ENCODE measurements at regions not wholly inside any gene's neighbourhood (a gene's known extent, or its start where the extent isn't known, plus 50 kb on each side); places are given as distances from the start of the nearest gene placed in this dataset.
"Not testable (repeated sequence)": the region's sequence is repeated elsewhere in the genome, so short reads cannot be mapped to it uniquely, and the experiment has no call there.

DNA sequence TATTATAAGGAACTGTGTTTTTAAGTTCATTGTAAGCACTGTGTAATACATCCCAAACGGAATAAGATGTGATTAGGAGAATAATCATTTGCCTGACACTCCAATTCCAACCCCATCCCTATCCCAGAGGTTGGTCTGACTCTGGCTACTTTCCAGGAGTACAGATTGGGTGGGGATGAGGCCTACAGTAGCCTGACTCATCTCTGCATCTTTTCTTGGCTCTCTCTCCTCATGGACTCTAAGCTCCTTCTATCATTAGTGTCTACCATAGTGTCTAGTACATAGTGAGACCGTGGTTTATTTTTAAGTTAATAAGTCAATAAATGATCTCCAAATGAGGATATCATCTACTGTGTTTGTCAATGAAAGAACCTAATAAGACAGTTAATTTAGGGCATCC is 92.2 kb upstream of the CNKSR3 start:
- no peak for DNase-seq

DNA sequence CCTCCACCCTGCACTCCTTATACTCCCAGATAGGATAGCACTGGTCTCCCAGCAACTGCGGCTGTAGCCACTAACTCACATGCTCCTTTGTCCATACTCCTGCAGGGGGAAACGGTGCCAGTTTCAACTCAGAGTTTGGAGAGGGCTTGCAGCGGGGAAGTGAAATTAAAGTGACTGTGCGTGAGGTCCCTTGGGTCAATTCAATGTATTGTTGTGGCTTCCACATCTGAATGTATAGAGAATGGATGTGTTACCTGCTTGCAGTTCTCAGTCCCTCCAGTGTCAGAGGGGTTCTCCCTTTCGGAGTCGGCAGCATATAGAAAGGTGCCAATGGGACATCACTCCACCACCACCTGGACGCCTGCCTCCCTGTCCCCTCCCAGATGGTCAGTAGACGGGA is 93.6 kb upstream of the CNKSR3 start:
- DNase-seq, result no peak

DNA sequence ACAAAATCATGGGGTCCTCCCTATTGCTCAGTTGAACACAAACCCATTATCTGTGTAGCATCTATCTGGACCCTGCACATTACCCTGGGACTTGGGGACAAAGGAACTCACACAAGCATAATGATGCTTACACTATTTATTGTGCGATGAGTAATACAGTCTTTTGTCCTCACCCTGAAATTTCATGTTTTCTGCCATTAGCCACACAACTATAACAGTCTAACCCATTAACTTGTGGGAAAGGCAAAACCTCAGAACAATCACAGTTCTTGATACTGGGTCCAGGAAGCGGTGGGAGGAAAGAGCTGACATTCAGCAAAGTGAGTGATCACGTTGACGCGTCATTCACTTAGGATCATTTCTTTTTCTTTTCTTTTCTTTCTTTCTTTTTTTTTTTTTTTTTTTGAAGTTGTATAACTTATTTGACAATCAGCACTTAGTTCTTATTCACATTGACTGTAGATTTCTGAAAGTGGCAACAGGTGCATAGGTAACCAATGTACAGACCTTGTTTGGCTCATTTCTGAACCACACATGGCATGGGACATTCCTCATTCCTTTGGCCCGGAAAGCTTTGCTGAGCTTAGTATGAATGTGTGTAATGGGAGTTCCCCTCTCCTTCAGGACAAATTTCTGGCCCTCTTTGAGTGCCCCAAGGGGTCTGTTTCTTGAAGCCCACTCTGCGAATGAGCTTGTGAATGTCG is 94.8 kb upstream of the CNKSR3 start:
- DNase-seq, result no peak

DNA sequence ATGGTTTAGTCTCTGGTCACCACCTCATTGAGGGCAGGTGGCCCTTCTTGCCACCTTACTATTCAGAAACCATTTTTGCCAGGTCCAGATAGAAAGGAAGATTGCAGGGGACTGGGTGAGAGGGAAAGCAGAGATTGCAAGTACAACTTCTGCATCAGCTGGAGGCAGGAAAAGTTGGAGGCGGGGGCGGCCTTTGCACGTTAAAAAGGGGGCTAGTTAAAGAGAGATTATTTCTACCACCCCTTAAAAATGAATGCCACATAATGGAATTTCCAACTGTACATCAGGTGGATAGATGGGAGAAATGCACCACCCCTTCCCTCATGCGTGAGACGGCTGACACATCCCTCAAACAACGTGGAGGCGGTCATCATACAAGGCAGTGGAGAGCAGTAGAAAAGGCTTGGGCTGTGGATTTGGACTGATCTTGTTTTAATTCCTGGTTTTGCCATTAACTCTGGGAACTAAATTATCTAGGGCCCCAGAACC is 95.4 kb upstream of the CNKSR3 start:
- no peak for DNase-seq

DNA sequence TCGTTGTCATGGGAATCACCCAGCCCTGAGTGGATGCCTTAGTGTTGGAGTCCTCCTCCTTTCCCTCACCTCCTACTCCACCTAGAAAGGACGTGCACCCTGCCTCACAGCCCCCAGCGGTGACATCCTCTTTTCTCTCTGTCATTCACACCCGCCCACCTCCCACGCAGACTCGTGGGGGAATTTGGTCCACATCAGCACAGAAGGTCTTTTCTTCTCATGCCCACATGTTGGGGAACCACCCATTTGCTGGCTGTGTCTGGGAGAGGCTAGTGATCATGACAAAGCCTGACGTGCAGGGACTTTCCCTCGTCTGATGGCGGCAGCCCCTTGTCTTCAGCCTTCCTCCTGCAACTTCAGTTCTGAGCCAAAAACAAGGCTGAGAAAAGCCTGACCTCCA is 96.0 kb upstream of the CNKSR3 start:
- no peak for DNase-seq

DNA sequence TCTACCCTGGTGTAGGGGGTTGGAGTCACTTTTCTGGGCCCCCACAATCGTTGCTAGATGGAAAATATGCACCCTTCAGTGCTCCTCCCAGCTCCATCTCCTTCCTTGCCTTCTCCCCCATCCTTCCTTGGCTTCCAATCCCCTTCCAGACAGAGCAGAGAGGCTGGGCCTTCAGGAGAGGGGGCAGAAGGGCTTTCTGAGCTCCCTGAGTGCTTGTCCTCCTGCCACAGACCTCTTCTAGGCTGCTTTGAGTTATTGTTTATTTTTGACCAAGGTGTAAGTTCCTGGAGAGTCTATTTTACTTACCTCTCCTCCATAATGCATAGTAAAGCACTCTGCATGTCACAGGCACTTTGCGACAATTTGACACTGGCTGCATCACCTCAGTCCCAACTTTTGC is 96.4 kb upstream of the CNKSR3 start:
- no peak for DNase-seq

DNA sequence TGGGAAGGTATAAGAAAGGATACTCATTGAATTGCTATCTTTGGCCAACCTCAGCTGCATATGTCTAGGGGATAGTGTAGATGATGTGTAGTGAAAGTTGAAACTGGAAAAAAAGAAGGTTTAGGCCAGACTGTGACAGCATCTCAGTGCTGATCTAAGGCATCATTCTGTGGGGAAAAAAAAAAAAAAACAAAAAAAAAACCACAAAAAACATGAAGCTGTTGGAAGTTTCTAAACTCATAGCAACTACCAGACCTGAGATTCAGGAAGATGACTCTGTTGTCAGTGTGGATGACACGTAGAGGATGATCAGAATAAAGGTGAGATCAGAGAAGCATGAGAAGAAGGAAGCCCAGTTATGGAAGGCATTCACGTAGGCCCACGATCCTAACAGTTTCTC is 100.8 kb upstream of the CNKSR3 start:
- DNase-seq, result no peak

DNA sequence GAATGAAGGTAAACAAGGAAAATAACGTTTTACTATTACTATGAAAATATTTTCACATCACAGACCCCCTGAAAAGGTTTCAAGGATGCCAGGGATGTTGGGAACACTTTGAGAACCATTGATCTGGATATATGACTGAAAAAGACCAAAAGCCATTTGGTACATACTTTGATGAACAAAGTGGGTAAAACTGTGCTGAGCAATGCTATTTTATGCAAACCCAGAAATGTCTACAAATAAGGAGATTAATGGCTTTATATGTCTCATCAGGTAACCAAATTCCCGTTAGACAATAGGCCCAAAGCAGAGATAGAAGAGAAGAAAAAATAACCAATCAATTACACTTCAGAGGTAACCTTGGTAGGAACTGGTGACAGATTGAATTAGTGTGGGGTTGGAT is 101.4 kb upstream of the CNKSR3 start:
- no peak for DNase-seq

DNA sequence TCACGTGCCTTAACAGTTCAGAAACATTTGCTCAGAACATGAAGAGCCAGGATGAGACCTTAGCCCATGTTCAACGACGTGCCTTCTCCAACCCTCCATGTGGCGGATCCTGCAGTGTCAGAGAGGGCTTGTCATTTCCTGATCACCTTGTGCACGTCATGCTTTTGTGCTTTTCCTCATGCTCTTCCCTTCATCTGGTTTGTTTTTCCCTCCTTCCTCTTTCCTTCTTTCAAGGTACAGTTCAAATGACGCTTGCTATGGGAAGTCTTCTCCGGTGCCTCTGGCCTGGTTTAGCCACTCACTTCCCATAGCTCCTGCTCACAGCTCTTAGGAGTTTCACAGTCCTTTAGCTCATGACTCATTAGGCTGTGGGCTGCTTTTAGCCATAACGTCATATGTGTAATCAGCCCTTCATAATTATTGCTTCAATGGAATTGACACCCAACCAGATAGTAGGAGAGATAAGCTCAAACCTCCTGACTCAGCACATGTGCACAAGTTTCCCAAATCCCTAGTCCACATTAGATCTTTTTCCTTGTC is 102.7 kb upstream of the CNKSR3 start:
- DNase-seq, result no peak

DNA sequence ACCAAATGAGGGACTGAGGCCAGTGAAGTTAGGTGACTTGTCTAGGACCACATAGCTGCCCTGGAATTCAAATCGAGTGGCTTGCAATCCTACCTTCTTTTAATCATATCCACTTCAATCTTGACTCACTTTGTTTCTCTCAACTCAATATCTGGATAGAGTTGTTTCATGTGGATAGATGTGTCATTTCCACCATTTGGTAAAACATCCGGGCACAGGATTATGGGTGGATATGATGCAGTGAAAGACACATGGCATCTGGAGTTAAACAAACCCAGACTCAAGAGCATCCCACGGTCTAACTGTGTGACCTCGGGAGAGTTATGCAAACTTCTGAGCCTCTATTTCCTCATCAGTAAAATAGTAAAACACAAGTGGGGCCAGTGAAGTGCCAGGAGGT is 103.6 kb upstream of the CNKSR3 start:
- no peak for DNase-seq

DNA sequence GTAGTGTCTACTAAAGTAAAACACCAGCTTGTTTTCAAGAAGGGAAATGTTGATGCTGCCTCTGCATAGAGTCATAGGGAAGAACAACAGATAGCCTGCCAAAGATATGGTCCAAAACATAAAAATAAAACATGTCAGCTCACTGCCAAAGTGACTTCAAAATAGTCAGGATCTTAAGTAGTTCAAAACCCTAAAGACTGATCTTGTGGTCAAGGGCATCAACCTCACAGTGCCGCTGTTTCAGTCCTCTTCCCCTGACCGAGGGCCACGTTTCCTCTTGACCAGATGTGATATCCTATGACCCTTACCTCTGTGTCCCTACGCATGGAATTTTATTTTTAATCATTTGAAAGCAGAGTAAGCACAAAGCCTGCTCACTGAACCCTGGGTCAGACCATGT is 104.2 kb upstream of the CNKSR3 start:
- no peak for DNase-seq

DNA sequence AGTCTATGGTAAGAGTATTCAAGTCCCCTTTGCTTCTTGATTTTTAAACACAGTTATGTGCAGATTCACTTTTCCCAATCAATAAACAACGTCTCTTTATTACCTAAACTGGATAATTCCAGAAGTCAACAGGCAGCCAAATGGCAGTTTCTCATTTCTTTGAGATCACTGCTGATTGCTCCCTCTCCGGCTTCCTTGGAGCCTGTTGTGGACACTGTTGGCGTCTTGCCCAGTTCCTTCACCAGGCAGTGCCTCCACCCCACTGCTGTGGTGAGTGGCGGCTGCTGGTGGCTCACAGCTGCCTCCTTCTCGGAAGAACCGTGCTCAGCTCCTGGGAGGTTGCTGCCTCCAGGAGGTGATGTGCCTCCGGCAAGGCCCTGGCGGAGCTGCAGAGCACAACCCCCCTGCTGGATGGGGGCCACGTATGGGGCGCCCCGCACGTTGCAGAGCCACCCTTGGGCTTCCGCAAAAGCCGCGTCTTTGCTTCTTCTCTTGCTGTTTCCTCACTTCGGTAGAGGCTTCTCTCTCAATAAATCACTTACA is 105.1 kb upstream of the CNKSR3 start:
- DNase-seq, result no peak

DNA sequence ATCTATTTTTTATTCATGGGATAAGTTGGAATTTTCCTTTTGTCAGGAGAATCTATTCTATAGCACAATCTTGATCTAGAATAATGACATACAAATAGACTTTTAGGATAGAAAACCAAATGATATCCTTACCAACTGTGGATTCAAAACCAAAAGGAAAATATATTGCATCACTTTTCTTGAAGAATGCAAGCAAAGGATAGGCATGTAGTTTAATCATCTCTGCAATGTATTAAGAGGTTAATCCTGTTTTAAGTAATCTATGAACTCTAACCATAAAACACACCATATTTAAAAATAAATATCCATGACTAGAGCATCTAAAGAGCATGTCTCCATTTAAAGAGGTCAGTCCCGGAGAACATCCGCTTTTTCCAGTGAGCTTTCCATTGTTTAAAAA is 106.7 kb upstream of the CNKSR3 start:
- no peak for DNase-seq

DNA sequence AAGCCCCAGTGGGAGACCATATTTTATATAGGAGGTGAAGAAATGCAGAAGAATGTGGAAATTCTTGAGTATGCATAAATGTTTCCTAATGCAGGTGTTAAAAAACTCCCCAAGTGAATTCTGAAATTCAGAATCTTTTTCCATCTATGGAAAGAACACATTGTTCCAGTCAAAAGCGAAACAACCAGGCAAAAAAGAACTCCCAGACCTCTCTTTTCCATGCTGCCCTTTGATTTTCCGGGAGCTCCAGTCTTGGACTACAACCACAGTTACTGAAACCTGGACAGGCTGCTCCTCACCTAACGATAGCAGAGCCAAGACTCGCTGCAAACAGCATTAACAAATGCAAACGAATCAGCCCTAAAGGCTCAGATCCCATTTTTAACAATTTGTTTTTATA is 108.7 kb upstream of the CNKSR3 start:
- DNase-seq, result no peak

DNA sequence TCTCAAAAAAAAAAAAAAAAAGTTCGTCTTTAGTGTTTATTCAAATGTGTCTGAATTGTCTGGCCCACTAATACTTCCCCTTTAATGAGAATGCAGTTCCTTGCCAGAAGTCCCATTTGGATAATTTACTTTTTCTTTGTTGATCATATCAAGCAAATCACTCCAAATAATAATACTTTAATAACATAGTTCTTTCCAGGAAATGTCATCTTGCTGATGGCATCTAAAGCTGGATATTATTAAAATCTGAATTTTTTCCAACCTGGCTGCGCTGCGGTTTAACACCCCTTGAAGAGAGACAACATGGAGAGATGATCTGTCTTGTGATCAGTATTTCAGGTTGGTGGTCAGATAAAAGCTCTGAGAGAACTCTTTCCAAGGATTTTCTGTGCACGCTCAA is 111.2 kb upstream of the CNKSR3 start:
- DNase-seq, result no peak

DNA sequence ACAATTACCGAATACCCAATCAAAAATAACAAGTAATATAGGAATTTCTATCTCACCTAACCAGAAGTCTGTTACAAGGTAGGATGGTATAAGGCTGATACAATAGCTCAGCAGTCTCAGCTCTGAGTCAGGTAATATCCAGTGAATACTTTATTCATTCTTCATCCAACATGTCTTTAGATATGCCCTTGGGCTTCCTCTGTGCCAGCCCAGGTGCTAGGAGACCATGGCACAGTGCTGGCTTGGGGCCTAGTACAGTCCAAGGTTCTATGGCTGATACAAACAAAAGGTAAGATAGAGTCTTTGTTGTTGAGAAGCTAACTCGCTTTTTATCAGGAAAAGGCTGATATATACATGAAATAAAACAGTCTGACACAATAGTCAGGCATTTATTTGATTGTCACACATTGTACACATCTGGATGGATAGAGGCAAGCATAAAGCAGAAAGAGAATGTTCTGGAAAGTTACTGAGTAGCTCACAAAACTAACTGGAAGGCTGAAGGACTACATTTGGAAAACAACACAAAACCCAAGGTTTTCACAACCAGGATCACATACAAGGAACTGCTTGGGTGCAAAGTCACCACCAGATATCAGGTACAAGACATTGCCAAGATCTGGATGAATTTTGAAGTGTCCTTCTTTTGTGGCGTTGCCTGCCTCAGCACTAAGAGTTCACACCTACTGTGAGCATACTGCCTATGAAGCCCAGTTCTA is 110.4 kb upstream of the SCAF8 start:
- DNase-seq, result no peak

DNA sequence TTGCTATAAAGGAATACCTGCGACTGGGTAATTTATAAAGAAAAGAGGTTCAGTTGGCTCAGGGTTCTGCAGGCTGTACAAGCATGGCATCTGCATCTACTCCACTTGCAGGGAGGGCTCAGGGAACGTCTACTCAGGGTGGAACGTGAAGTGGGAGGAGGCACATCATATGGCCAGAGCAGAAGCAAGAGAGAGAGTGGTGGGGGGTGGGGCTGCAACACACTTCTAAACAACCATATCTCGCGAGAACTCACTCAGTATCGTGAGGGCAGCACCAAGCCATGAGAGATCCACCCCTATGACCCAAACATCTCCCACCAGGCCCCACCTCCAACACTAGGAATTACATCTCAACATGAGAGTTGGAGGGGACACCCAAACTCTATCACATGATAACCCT is 109.8 kb upstream of the SCAF8 start:
- no peak for DNase-seq

DNA sequence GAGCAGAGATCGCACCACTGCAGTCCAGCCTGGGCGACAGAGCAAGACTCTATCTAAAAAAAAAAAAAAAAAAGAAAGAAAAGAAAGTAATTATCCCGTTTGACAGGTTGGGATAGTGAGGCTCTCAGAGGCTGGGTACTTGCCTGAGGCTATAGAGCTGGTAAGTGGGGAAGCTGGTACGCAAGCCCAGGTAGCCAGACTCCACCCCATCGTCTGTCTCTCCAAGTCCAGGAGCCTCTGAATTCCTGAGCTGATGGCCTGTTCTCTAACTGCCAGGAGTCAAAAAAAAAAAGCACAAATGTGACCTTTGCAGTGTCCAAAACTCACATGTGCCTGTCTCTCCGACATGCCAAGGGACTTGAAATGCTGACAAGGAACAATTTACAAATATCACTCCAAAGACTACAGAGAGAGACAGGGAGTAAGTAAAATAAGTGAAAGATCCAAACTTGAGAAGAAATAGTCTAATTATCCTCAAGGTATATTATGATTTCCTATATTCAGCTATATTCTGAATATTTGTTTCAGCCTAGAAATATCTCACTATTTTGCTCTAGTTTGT is 109.1 kb upstream of the SCAF8 start:
- no peak for DNase-seq

DNA sequence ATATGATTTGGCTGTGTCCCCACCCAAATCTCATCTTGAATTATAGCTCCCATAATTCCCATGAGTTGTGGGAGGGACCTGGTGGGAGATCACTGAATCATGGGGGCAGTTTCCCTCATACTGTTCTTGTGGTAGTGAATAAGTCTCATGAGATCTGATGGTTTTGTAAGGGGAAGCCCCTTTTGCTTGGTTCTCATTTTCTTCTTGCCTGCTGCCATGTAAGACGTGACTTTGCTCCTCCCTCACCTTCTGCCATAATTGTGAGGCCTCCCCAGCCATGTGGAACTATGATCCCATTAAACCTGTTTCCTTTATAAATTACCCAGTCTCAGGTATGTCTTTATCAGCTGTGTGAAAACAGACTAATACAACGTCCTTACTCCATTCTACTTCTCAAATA is 108.5 kb upstream of the SCAF8 start:
- DNase-seq, result not testable (repeated sequence)

DNA sequence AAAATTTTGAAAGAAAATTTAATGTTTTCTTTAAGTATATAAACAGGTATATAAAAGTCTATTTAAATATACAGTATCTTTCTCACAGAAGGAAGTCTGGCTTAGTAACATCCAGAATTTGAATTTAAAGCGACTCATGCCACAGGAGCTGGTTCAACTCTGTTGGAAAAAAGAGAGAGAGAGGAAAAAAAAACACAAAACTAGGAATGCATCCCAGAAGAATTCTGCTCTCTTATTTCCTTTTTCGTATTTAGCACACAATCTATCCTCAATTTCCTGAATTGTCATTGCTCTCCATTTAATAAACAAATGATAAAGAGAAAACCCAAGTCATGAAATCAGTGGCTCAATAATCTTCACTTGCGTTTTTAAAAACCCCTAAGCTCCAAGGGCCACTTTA is 107.5 kb upstream of the SCAF8 start:
- DNase-seq, result no peak

DNA sequence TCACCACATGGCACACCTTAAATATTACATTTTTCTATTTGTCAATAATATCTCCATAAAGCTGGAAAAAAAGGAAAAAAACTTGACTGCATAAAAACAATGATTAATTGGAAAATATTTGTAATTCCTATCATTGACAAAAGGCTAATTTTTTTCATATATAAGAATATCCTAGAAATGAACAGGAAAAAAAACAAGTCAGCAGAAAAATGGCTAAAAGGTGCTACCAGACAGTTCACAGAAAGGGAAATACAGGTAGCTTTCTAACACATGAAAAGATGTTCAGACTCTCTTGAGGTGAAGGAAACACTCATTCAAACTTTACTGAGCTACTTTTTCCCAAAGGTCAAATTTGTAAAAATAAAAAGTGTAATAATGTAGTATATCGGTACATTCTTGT is 104.1 kb upstream of the SCAF8 start:
- no peak for DNase-seq

DNA sequence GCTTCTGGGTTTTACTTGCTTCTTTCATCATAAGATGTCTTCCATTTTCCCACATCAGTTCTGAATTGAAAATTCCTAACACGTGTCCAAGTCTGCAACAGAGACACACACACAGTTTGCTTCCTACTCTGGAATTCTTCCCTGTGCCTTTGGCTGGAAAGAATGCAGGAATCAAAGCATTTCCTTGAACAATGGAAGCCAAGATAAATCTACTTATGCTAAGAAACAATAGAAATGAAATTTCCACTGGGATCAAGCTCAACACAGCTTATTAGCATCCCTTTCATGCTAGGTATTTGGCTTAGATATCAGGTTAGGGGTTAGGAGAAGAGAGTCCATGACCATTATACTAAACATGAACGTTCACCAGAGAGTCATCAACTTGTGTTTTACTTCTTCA is 101.1 kb upstream of the SCAF8 start:
- DNase-seq, result no peak

DNA sequence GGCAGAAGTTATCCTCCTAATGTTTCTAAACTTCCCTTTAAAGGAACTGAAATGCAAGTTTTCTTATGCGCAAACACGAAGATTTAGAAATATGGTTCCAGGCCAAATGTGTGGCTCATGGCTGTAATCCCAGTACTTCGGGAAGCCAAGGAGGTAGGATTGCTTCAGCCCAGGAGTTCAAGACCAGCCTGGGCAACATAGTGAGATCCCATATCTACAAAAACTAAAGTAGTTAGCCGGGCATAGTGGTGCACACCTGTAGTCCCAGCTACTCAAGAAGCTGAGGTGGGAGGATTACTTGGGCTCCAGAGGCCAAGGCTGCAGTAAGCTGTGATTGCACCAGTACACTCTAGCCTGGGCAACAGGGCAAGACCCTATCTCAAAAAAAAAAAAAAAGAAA is 95.8 kb upstream of the SCAF8 start:
- no peak for DNase-seq

DNA sequence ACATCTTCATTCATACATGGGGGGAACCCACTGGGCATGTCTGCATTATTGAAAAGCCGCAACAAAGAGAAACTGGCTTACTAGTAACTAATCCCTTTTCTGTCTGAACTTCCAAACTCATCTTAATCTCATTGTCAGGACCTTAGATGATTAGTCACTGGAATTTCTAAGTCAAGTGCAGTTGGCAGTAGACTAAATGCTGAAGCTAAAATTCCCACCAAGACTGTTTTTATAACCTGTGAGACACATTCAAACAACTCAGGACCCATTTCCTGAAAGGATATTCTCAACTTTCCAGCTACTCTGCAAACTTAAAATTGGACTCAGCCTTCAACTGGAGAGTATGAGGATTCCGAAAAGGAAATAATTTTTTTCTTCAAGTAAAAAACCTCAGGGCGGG is 94.8 kb upstream of the SCAF8 start:
- DNase-seq, result no peak
